ENCODE measurements at regions not wholly inside any gene's neighbourhood (a gene's known extent, or its start where the extent isn't known, plus 50 kb on each side); places are given as distances from the start of the nearest gene placed in this dataset.

DNA sequence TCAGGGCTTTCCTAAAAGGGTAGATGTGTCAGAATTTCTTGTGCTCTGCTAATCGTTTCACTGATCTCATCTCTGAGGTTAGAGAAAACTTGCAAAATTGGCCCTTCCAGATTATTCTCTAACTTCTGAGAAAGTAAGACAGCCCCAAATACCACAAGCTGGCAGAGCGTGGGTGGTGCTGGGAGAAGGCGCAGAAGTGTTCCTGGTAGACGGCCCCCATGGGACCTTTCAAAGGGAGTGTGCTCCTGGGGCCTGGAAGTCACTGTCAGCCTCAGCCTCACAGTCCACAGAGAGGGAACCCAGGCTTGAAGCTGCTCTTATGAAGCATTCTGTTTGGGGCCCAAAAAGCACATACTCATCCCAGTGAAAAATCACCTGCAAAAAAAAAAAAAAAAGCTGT, 86.5 kb upstream of the PFN2 start:
- no peak for TF ChIP-seq POLR2A (IDR thresholded peaks at IDR 0.05)
- no peak for TF ChIP-seq CTCF (IDR thresholded peaks at IDR 0.05)
- TF ChIP-seq POLR2AphosphoS5 (IDR thresholded peaks at IDR 0.05): no peak
- TF ChIP-seq EP300 (IDR thresholded peaks at IDR 0.05): no peak
